SU-DHL-6 (cell line): ENCODE measurements at regions not wholly inside any gene's neighbourhood (a gene's known extent, or its start where the extent isn't known, plus 50 kb on each side); places are given as distances from the start of the nearest gene placed in this dataset.

Source experiments
- EZH2phosphoT487 ChIP-seq: fragments of 200-600 bp; sonication (generic), shearing (Covaris generic); conservative IDR thresholded peaks from 2 replicates; pipeline ENCODE4 v1.6.1; 2018; ENCODE audit warnings: mild to moderate bottlenecking, antibody characterized with exemption, low read length, moderate library complexity, mixed read lengths
- TF ChIP-seq, protein P1 (sequence below): fragments of 200-600 bp; sonication (generic); IDR thresholded peaks from one replicate; pipeline ENCODE4 v1.5.1; 2017; ENCODE audit warnings: antibody characterized with exemption, mild to moderate bottlenecking, low read length, moderate library complexity; ENCODE audit not compliant: insufficient read depth, poor library complexity, severe bottlenecking

DNA sequence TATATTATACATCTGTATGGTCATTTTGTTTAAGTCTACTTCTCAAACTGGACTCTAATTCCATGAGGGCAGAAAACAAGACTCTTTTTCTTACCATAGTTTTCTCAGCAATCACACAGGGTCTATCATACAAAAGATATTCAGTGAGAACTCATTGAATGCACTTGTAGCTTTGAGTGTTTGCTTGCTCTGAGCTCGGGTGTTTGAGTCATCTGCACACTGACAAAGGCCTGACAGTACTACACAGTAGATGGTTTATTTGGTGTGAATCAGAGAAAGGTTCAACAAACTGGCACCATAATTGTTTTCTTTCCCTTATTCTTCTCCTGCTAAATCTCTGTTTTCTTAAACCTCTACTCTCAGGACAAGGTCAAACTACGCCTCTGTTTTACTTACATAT lies 586.4 kb downstream of the LMO7 start:
- TF ChIP-seq, protein P1, sequence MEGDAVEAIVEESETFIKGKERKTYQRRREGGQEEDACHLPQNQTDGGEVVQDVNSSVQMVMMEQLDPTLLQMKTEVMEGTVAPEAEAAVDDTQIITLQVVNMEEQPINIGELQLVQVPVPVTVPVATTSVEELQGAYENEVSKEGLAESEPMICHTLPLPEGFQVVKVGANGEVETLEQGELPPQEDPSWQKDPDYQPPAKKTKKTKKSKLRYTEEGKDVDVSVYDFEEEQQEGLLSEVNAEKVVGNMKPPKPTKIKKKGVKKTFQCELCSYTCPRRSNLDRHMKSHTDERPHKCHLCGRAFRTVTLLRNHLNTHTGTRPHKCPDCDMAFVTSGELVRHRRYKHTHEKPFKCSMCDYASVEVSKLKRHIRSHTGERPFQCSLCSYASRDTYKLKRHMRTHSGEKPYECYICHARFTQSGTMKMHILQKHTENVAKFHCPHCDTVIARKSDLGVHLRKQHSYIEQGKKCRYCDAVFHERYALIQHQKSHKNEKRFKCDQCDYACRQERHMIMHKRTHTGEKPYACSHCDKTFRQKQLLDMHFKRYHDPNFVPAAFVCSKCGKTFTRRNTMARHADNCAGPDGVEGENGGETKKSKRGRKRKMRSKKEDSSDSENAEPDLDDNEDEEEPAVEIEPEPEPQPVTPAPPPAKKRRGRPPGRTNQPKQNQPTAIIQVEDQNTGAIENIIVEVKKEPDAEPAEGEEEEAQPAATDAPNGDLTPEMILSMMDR = no peak
- TF ChIP-seq EZH2phosphoT487 = no peak
